Liver (tissue), 3 donors: ENCODE measurements at regions not wholly inside any gene's neighbourhood (a gene's known extent, or its start where the extent isn't known, plus 50 kb on each side); places are given as distances from the start of the nearest gene placed in this dataset.

ENCODE experiments used
- EGR1 ChIP-seq, 2 donors: IDR thresholded peaks; 2 replicates each; pipeline ENCODE4 v1.6.1; 2016 to 2018; ENCODE audit warnings: antibody characterized with exemption in 2 of 2, low read depth in 2 of 2
- FOXA1 ChIP-seq: IDR thresholded peaks from 2 replicates; pipeline ENCODE4 v1.6.1; 2016; ENCODE audit warnings: antibody characterized with exemption
- HNF4G ChIP-seq: IDR thresholded peaks from 2 replicates; pipeline ENCODE4 v1.6.1; 2016; ENCODE audit warnings: antibody characterized with exemption
- NR2F2 ChIP-seq: IDR thresholded peaks from 2 replicates; pipeline ENCODE4 v1.6.1; 2016; ENCODE audit warnings: antibody characterized with exemption
- TAF1 ChIP-seq: conservative IDR thresholded peaks from 2 replicates; pipeline ENCODE4 v1.6.1; 2016; ENCODE audit warnings: antibody characterized with exemption, mild to moderate bottlenecking
- YY1 ChIP-seq: IDR thresholded peaks from 2 replicates; pipeline ENCODE4 v1.6.1; 2016; ENCODE audit warnings: antibody characterized with exemption, mild to moderate bottlenecking
- TF ChIP-seq, protein P1 (sequence below): IDR thresholded peaks from 2 replicates; pipeline ENCODE4 v1.6.1; 2016; ENCODE audit warnings: antibody characterized with exemption
- TF ChIP-seq, protein P2 (sequence below): IDR thresholded peaks from 2 replicates; pipeline ENCODE4 v1.6.1; 2016; ENCODE audit warnings: antibody characterized with exemption, mild to moderate bottlenecking
- TF ChIP-seq, protein P3 (sequence below): IDR thresholded peaks from 2 replicates; pipeline ENCODE4 v1.6.1; 2016; ENCODE audit warnings: antibody characterized with exemption
- TF ChIP-seq, protein P4 (sequence below): fragments of 150-350 bp; IDR thresholded peaks from 2 replicates; pipeline ENCODE4 v1.5.1; 2017; ENCODE audit warnings: improper control_type of control experiment, low read depth, low read length; ENCODE audit not compliant: missing input control
- TF ChIP-seq, protein P5 (sequence below): IDR thresholded peaks from 2 replicates; pipeline ENCODE4 v1.6.1; 2016; ENCODE audit warnings: antibody characterized with exemption
- donor health status: healthy.
- donor health status: healthy.

DNA sequence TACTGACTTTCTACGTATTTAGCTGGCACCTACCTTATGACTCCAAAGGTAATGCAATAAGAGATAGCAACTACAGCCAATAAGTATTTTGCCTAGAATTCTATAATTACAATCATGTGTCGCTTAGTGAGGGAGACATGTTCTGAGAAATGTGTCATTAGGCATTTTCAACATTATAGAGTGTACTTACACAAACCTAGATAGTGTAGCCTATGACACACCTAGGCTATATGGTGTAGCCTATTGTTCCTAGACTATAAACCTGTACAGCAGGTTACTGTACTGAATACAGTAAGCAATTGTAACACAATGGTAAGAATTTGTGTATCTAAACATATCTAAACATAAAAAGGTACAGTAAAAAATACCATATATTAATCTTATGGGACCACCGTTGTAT, 363.4 kb upstream of the DPH6 start:
- TF ChIP-seq EGR1 (IDR thresholded peaks at IDR 0.05; ENCODE audit: low read depth in 2 of 2): no peak
- TF ChIP-seq, protein P1, sequence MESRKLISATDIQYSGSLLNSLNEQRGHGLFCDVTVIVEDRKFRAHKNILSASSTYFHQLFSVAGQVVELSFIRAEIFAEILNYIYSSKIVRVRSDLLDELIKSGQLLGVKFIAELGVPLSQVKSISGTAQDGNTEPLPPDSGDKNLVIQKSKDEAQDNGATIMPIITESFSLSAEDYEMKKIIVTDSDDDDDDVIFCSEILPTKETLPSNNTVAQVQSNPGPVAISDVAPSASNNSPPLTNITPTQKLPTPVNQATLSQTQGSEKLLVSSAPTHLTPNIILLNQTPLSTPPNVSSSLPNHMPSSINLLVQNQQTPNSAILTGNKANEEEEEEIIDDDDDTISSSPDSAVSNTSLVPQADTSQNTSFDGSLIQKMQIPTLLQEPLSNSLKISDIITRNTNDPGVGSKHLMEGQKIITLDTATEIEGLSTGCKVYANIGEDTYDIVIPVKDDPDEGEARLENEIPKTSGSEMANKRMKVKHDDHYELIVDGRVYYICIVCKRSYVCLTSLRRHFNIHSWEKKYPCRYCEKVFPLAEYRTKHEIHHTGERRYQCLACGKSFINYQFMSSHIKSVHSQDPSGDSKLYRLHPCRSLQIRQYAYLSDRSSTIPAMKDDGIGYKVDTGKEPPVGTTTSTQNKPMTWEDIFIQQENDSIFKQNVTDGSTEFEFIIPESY: no peak
- TF ChIP-seq, protein P2, sequence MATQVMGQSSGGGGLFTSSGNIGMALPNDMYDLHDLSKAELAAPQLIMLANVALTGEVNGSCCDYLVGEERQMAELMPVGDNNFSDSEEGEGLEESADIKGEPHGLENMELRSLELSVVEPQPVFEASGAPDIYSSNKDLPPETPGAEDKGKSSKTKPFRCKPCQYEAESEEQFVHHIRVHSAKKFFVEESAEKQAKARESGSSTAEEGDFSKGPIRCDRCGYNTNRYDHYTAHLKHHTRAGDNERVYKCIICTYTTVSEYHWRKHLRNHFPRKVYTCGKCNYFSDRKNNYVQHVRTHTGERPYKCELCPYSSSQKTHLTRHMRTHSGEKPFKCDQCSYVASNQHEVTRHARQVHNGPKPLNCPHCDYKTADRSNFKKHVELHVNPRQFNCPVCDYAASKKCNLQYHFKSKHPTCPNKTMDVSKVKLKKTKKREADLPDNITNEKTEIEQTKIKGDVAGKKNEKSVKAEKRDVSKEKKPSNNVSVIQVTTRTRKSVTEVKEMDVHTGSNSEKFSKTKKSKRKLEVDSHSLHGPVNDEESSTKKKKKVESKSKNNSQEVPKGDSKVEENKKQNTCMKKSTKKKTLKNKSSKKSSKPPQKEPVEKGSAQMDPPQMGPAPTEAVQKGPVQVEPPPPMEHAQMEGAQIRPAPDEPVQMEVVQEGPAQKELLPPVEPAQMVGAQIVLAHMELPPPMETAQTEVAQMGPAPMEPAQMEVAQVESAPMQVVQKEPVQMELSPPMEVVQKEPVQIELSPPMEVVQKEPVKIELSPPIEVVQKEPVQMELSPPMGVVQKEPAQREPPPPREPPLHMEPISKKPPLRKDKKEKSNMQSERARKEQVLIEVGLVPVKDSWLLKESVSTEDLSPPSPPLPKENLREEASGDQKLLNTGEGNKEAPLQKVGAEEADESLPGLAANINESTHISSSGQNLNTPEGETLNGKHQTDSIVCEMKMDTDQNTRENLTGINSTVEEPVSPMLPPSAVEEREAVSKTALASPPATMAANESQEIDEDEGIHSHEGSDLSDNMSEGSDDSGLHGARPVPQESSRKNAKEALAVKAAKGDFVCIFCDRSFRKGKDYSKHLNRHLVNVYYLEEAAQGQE: no peak
- TF ChIP-seq, protein P3, sequence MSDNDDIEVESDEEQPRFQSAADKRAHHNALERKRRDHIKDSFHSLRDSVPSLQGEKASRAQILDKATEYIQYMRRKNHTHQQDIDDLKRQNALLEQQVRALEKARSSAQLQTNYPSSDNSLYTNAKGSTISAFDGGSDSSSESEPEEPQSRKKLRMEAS: no peak
- TF ChIP-seq, protein P4, sequence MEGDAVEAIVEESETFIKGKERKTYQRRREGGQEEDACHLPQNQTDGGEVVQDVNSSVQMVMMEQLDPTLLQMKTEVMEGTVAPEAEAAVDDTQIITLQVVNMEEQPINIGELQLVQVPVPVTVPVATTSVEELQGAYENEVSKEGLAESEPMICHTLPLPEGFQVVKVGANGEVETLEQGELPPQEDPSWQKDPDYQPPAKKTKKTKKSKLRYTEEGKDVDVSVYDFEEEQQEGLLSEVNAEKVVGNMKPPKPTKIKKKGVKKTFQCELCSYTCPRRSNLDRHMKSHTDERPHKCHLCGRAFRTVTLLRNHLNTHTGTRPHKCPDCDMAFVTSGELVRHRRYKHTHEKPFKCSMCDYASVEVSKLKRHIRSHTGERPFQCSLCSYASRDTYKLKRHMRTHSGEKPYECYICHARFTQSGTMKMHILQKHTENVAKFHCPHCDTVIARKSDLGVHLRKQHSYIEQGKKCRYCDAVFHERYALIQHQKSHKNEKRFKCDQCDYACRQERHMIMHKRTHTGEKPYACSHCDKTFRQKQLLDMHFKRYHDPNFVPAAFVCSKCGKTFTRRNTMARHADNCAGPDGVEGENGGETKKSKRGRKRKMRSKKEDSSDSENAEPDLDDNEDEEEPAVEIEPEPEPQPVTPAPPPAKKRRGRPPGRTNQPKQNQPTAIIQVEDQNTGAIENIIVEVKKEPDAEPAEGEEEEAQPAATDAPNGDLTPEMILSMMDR: no peak
- TF ChIP-seq NR2F2: no peak
- TF ChIP-seq FOXA1: no peak
- no peak for TF ChIP-seq TAF1
- no peak for TF ChIP-seq HNF4G
- TF ChIP-seq, protein P5, sequence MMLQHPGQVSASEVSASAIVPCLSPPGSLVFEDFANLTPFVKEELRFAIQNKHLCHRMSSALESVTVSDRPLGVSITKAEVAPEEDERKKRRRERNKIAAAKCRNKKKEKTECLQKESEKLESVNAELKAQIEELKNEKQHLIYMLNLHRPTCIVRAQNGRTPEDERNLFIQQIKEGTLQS: no peak
- no peak for TF ChIP-seq YY1
